NCI-H2081 treated with DMSO at 0.1 percent for 48 hours (cell line): ENCODE measurements at regions not wholly inside any gene's neighbourhood (a gene's known extent, or its start where the extent isn't known, plus 50 kb on each side); places are given as distances from the start of the nearest gene placed in this dataset.
"Not testable (repeated sequence)": the region's sequence is repeated elsewhere in the genome, so short reads cannot be mapped to it uniquely, and the experiment has no call there.

Source experiments
- DNase-seq: peaks from one replicate; lab custom pipeline; 2025; lab: John Stamatoyannopoulos, UW

DNA sequence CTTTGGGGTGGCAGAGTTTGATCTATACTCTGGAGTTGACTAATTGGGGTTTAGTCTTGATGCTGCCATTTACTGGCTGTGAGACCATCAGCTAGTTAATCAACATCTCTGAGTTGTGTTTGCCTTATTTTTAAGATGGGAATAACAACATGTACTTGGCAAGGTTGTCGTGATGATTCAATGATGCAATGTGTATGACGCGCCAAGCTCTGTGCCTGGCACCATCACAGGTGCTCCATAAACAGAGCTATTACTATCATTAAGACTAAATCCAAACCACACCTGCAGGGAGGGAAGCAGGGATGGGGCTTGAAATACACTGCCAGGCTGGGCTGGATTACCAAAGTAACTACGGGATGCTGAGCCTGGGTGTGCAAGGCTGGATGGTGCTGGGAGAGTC is 60.1 kb upstream of the E2F3 start:
- DNase-seq: no peak

DNA sequence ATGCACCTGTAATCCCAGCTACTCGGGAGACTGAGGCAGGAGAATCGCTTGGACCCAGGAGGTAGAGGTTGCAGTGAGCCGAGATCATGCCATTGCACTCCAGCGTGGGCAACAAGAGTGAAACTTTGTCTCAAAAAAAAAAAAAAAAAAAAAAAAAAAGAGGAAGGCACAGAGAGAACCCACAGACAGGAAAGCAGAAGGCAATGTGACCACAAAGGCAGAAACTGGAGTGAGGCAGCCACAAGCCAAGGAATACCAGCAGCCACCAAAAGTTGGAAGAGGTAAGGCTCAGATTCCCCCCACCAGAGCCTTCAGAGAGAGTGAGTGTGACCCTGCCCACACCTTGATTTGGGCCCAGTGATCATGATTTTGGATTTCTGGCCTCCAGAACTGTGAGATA is 54.7 kb upstream of the E2F3 start:
- DNase-seq: not testable (repeated sequence)

DNA sequence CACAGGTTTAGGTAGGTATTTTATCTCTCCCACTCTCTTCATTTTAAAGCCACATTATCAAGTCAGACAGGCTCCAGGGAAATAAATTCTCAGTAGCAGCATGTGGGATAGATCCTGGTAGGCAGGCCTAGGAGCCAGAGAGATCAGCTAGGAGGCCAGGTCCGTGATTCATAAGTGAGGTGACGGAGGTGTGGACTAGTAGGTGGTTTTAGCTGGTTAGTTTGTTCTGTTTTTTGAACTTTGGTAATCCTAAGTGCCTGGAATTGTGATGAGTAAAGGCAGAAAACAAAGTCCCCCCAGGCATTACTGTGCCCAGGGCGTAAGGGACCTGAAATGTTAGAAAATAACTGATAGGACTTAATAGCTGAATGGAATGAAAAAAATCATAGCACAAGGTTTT is 53.6 kb upstream of the E2F3 start:
- no peak for DNase-seq

DNA sequence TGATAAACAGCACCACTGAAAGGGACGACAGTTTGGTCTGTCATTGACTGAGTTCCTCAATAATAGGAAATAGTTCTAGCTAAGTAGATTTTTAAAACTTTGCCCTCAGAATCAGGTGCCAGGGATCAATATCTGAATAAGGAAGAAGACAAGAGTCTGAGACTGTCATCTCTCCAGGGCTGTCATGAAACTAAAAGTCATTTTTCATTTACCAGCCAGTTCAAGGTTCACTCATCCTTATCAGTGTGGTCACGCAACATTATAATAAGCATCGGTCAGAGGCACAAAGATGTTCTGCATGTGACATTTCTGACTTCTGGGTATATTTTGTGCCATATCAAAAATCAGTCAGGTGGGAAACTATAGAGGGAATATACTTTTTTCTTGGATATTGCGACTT is 52.5 kb upstream of the E2F3 start:
- DNase-seq: no peak

DNA sequence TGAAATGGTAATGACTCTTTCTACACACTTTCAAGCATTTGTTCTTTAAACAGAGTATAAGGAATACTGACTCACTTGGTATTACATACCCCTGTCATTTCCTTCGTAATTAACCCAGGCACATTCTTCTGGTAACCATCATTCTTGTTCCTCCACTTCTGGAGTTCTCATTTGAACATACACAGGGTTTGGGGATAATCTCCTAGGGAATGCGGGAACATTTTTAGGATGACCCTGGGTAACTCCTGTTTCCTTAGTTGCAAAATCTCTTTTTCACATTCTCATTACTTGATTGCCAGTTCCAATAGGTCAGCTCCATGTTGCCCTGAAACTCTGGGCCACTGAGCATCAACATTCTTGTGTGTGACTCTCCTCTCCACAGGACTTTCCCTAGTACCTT is 51.5 kb upstream of the E2F3 start:
- no peak for DNase-seq

DNA sequence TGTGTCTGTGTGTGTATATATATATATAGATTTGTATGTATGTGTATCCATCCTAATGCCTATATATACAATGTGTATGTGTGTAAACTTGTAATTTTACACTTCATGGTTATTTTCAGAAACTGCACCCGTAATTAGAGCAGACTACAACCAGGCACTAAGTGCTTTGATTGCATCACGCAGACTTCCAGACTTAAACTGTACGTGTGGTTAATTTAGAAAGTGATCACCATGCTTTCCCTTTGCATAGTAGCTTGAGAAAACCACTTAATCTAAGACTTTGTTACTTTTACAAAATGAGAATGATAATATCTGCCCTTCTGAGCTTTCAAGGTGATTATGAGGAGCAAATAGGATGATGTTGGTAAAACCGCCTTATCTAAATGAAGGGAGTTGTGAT is 50.1 kb upstream of the E2F3 start:
- no peak for DNase-seq
